ENCODE measurements at regions not wholly inside any gene's neighbourhood (a gene's known extent, or its start where the extent isn't known, plus 50 kb on each side); places are given as distances from the start of the nearest gene placed in this dataset.

DNA sequence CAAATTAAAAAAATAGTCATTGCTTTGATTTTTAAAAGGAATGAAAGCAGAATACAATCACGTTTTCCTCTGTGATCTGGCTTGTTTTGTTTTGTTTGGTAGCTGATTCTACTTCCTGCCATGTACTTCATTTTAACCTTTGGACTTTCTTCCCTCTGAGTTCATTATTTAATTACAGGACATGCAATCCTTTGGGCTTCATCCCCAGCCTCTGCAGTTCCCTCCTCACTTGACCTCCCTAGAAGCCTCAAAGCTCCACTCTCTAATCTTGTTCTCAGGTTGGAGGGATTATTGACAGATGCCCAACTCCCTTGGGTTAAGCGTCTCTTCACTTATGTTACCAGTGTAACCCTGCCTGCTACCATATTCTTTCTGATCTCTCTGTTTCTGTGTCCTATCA lies 967.9 kb upstream of the SEL1L start:
- Histone ChIP-seq H3K4me2 (no peak overlapping the region), H3K27me3 (ENCODE audit: insufficient read depth, low read depth) (no peaks in the 10 kb centered on the region), H3K36me3 (ENCODE audit: insufficient read depth) (no peaks in the 10 kb centered on the region), H4K20me1 (ENCODE audit: insufficient read depth) (no peaks in the 10 kb centered on the region), H3K79me2 (ENCODE audit: insufficient read depth, low read depth) (no peaks in the 10 kb centered on the region), H3K4me1 (ENCODE audit: low read depth, poor library complexity, severe bottlenecking) (no peaks in the 10 kb centered on the region), H2AFZ (ENCODE audit: low read depth) (no peak overlapping the region), H3K27ac (no peak overlapping the region), H3K9ac (no peak overlapping the region), H3K4me3 (IDR thresholded peaks at IDR 0.05; ENCODE audit: insufficient read depth, low read depth, low read length) (no peak overlapping the region)
- TF ChIP-seq, protein P1, sequence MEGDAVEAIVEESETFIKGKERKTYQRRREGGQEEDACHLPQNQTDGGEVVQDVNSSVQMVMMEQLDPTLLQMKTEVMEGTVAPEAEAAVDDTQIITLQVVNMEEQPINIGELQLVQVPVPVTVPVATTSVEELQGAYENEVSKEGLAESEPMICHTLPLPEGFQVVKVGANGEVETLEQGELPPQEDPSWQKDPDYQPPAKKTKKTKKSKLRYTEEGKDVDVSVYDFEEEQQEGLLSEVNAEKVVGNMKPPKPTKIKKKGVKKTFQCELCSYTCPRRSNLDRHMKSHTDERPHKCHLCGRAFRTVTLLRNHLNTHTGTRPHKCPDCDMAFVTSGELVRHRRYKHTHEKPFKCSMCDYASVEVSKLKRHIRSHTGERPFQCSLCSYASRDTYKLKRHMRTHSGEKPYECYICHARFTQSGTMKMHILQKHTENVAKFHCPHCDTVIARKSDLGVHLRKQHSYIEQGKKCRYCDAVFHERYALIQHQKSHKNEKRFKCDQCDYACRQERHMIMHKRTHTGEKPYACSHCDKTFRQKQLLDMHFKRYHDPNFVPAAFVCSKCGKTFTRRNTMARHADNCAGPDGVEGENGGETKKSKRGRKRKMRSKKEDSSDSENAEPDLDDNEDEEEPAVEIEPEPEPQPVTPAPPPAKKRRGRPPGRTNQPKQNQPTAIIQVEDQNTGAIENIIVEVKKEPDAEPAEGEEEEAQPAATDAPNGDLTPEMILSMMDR (conservative IDR thresholded peaks at IDR 0.05; ENCODE audit: low read depth, low read length): no peak

DNA sequence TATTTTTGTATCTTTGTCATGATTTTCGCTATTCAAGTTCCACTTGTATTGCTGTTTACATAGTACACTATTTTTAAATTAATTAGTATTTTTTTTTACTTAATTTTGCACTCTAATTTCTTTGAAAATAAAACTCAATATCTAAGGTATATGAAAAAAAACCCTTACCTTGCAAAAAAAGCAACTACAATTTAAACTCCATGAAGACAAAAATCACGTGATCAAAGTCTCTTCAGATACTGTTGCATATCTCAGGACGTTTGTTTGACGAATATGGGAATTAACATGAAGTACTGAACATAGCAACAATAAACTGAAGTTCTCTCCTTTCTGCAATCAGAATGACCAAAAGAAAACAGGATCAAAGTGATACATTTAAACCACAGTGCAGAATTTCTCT lies 968.4 kb upstream of the SEL1L start:
- H2AFZ ChIP-seq (ENCODE audit: low read depth): no peak overlapping the region
- no peak overlapping the region for H3K4me2 ChIP-seq
- no peak overlapping the region for H3K27ac ChIP-seq
- H3K9ac ChIP-seq: no peak overlapping the region
- no peaks in the 10 kb centered on the region for H3K27me3 ChIP-seq (ENCODE audit: insufficient read depth, low read depth)
- no peaks in the 10 kb centered on the region for H3K4me1 ChIP-seq (ENCODE audit: low read depth, poor library complexity, severe bottlenecking)
- TF ChIP-seq, protein P1 (conservative IDR thresholded peaks at IDR 0.05; ENCODE audit: low read depth, low read length): no peak
- H3K4me3 ChIP-seq (IDR thresholded peaks at IDR 0.05; ENCODE audit: insufficient read depth, low read depth, low read length): no peak overlapping the region
- H4K20me1 ChIP-seq (ENCODE audit: insufficient read depth): no peaks in the 10 kb centered on the region
- no peaks in the 10 kb centered on the region for H3K79me2 ChIP-seq (ENCODE audit: insufficient read depth, low read depth)
- no peaks in the 10 kb centered on the region for H3K36me3 ChIP-seq (ENCODE audit: insufficient read depth)

DNA sequence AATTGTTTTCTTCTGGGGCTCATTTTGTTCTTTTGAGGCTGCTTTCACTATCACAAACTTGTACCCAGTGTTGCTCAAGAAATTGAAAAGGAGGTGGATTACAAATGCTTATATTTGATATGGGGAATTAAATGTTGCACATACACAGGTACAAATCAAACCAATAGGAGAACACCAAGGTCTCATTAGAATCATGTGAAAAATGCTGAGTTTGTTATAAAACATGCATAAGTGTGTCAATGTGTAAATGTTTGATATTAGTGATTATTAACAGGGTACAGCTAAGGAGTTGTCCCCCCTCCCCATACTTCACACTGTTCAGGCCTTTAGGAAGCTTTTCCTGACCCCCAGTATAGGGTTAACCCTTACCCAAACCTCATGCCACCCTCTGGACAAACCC lies 971.2 kb upstream of the SEL1L start:
- Histone ChIP-seq H3K79me2 (ENCODE audit: insufficient read depth, low read depth) (no peaks in the 10 kb centered on the region), H3K4me3 (IDR thresholded peaks at IDR 0.05; ENCODE audit: insufficient read depth, low read depth, low read length) (no peak overlapping the region), H3K9ac (no peak overlapping the region), H2AFZ (ENCODE audit: low read depth) (no peak overlapping the region), H3K36me3 (ENCODE audit: insufficient read depth) (no peaks in the 10 kb centered on the region), H3K27me3 (ENCODE audit: insufficient read depth, low read depth) (no peaks in the 10 kb centered on the region), H3K27ac (no peak overlapping the region), H3K4me2 (no peak overlapping the region), H4K20me1 (ENCODE audit: insufficient read depth) (no peaks in the 10 kb centered on the region), H3K4me1 (ENCODE audit: low read depth, poor library complexity, severe bottlenecking) (no peaks in the 10 kb centered on the region)
- TF ChIP-seq, protein P1 (conservative IDR thresholded peaks at IDR 0.05; ENCODE audit: low read depth, low read length): no peak

DNA sequence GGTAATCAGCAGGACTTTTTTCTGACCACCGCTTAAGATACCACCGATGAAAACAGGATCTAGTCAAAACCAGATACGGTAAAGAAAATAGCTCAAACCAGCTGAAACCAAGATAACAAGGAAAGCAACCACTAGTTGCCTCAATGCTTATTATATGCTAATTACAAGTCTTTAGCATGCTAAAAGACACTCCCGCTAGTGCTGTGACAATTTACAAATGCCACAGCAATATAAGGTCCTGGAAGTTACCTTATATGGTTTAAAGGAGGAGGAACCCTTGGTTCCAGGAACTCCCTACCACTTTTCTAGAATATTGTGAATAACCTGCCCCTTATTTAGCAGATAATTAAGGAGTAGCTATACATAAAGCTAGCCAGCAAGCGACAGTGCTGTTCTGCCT lies 976.4 kb upstream of the SEL1L start:
- Histone ChIP-seq H3K27me3 (ENCODE audit: insufficient read depth, low read depth) (no peaks in the 10 kb centered on the region), H3K36me3 (ENCODE audit: insufficient read depth) (no peaks in the 10 kb centered on the region), H3K9ac (no peak overlapping the region), H3K4me1 (ENCODE audit: low read depth, poor library complexity, severe bottlenecking) (no peaks in the 10 kb centered on the region), H3K27ac (no peak overlapping the region), H3K4me2 (no peak overlapping the region), H2AFZ (ENCODE audit: low read depth) (no peak overlapping the region), H3K79me2 (ENCODE audit: insufficient read depth, low read depth) (no peaks in the 10 kb centered on the region), H3K4me3 (IDR thresholded peaks at IDR 0.05; ENCODE audit: insufficient read depth, low read depth, low read length) (no peak overlapping the region), H4K20me1 (ENCODE audit: insufficient read depth) (no peaks in the 10 kb centered on the region)
- TF ChIP-seq, protein P1 (conservative IDR thresholded peaks at IDR 0.05; ENCODE audit: low read depth, low read length): no peak

DNA sequence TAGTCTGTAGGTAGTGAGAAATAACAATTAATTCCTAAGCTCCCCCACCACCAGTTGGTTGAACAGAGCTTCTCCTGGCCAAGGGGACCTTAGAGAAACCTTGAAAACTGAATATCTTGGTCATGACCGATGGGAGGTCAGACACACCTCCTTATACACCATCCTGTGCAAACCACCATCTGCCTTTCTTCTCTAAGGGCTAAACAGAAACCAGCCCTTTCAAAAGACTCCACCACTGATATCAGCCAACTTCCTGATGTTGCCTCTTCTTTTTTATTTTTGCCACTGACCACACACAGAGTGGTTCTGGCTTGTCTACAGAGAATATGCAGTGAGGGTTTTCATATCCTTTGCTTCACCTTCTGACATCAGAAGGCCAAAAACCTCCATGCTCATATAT lies 977.7 kb upstream of the SEL1L start:
- H3K27me3 ChIP-seq (ENCODE audit: insufficient read depth, low read depth): no peaks in the 10 kb centered on the region
- H2AFZ ChIP-seq (ENCODE audit: low read depth): no peak overlapping the region
- no peak overlapping the region for H3K9ac ChIP-seq
- no peak overlapping the region for H3K4me2 ChIP-seq
- no peak overlapping the region for H3K27ac ChIP-seq
- no peaks in the 10 kb centered on the region for H4K20me1 ChIP-seq (ENCODE audit: insufficient read depth)
- H3K36me3 ChIP-seq (ENCODE audit: insufficient read depth): no peaks in the 10 kb centered on the region
- H3K4me1 ChIP-seq (ENCODE audit: low read depth, poor library complexity, severe bottlenecking): no peaks in the 10 kb centered on the region
- no peak overlapping the region for H3K4me3 ChIP-seq (IDR thresholded peaks at IDR 0.05; ENCODE audit: insufficient read depth, low read depth, low read length)
- TF ChIP-seq, protein P1 (conservative IDR thresholded peaks at IDR 0.05; ENCODE audit: low read depth, low read length): no peak
- no peaks in the 10 kb centered on the region for H3K79me2 ChIP-seq (ENCODE audit: insufficient read depth, low read depth)
